Ovary (tissue), 7 donors: ENCODE measurements at regions not wholly inside any gene's neighbourhood (a gene's known extent, or its start where the extent isn't known, plus 50 kb on each side); places are given as distances from the start of the nearest gene placed in this dataset.

Experiments used
- DNase-seq, 5 donors: peaks; one replicate each; pipeline ENCODE4 v3.0.0-alpha.2; 2019 to 2020
- H3K27ac ChIP-seq, 2 donors: fragments of 200-600 bp; one replicate each; pipeline versions ENCODE4 v1.5.1 to v1.8.0; 2019 to 2022
- H3K27me3 ChIP-seq: fragments of 200-600 bp; one replicate; pipeline ENCODE4 v1.8.0; 2022
- H3K36me3 ChIP-seq: fragments of 200-600 bp; sonication (generic); one replicate; pipeline ENCODE4 v1.5.1; 2019
- H3K4me1 ChIP-seq: one replicate; pipeline ENCODE4 v1.8.1; 2013; ENCODE audit warnings: mild to moderate bottlenecking, moderate library complexity; ENCODE audit not compliant: insufficient read depth
- H3K4me3 ChIP-seq: fragments of 200-600 bp; sonication (generic); one replicate; pipeline ENCODE4 v1.5.1; 2017
- H3K9me3 ChIP-seq, 2 donors: fragments of 200-600 bp in 1 of 2; sonication (generic) in 1 of 2; one replicate each; pipeline versions ENCODE4 v1.5.1 to v1.8.1; 2013 to 2019; ENCODE audit warnings: mild to moderate bottlenecking in 1 of 2, moderate library complexity in 1 of 2
- CTCF ChIP-seq, 3 donors: fragments of 450-650 bp in 2 of 3; fragments of 200-600 bp in 1 of 3; IDR thresholded peaks; one replicate each; pipeline versions ENCODE4 v1.5.1 to v1.8.0; 2016 to 2022; ENCODE audit warnings: antibody characterized with exemption in 3 of 3, mild to moderate bottlenecking in 1 of 3
- EP300 ChIP-seq: sonication (generic); formaldehyde crosslinking; IDR thresholded peaks from one replicate; pipeline ENCODE4 v1.6.1; 2017; ENCODE audit warnings: antibody characterized with exemption
- POLR2A ChIP-seq: fragments of 450-650 bp; IDR thresholded peaks from one replicate; pipeline ENCODE4 v1.6.1; 2017; ENCODE audit warnings: antibody characterized with exemption, mild to moderate bottlenecking, moderate library complexity
- WGBS, 3 donors: extraction: QIAGEN DNeasy Blood & Tissue Kit in 1 of 3; methylation state at CpG; one replicate each; pipeline versions ENCODE4 v1.1.5 to v1.1.7; 2013 to 2017; 5-methylcytosine and 5-hydroxymethylcytosine counted together
- intact Hi-C, 4 donors: fragments of 100-400 bp; cut with DNase I; formaldehyde crosslinking; loops; one replicate each; pipeline versions ENCODE4 v1.11.0 to v1.15.1; 2022 to 2023
- donor health status: DM: no; HTN: no; CAD: no; lungs with moderate emphysema.
- donor health status: DM: no; HTN: no; CAD: no.
- donor health status: Bipolar disorder and iron deficiency.
- donor health status: DM: no; HTN: no; CAD: no.
- donor health status: DM: yes; HTN: yes; CAD: no.

GRCh38 chr11:119519796-119520195 lies 96.8 kb upstream of the THY1 start:
- WGBS, 3 donors: 65 to 72% (median 69%) methylated on average over 5 of the region's 5 CpGs
- Histone ChIP-seq H3K4me3 (no peak overlapping the region), H3K36me3 (no peaks in the 10 kb centered on the region), H3K9me3 (no peaks in the 10 kb centered on the region), H3K4me1 (no peaks in the 10 kb centered on the region), H3K27me3 (no peaks in the 10 kb centered on the region), H3K27ac (no peak overlapping the region)
- no peak for DNase-seq
- intact Hi-C loops: no loop called here
- TF ChIP-seq POLR2A: no peak
- TF ChIP-seq EP300: no peak
- no peak for TF ChIP-seq CTCF (IDR thresholded peaks at IDR 0.05)

DNA sequence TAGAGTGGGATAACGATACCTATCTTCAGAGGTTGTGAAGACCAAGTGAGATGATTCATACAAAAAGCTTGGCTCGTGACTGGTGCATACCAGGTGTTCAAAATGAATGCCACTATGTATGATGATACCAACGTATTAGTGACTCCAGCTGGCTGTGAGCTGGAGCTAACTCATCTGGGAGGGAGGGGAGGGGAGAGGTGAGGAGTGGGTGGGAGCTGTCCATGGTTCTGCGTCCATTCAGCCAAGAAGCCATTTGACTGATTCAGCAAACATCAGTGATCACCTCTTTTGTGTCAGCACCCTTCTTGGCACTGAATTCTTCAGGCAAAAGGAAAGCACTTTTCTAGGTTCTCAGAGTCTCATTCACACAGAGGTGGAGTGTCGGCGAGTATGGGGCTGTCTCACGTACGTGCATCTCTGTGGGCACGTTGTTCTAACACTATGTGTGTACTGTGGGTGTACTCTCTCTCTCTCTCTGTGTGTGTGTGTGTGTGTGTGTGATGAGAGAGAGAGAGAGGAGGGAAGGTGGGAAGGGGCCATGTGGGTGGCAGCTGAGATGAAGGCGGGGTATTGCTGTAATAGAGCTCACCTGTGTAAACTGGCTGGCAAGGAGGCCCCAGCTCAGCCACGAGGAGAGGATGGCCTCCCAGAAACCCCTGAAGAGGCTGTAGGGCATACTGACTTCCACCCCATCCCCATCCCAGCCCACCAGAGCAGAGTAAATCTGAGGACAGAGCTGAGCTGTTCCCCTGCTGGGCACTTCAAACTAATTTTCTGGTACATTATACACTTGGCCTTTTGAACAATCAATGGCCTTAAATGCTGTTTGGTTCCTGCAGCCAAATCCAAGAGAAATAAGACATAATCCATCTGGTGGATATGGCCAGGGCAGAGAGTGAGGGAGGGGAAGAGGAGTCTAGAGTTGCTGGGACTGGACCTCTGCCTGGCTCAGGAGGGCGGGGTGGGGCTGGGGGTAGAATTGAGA lies 96.1 kb upstream of the THY1 start:
- H3K4me1 ChIP-seq: no peaks in the 10 kb centered on the region

GRCh38 chr11:119515771-119516400 lies 92.9 kb upstream of the THY1 start:
- no peak for DNase-seq
- Histone ChIP-seq H3K9me3 (no peaks in the 10 kb centered on the region), H3K4me3 (no peak overlapping the region), H3K27ac (no peak overlapping the region), H3K36me3 (no peaks in the 10 kb centered on the region), H3K27me3 (no peaks in the 10 kb centered on the region), H3K4me1 (no peaks in the 10 kb centered on the region)
- intact Hi-C loops: no loop called here
- 49 to 59% (median 55%) methylated on average over 12 of the region's 12 CpGs for WGBS, 3 donors
- TF ChIP-seq CTCF (IDR thresholded peaks at IDR 0.05) (no peak), POLR2A (no peak), EP300 (no peak)

More for the DNA sequence above, 96.1 kb upstream of the THY1 start:
- WGBS, 3 donors: 44 to 59% (median 49%) methylated on average over 12 of the region's 12 CpGs
- Histone ChIP-seq H3K27me3 (no peaks in the 10 kb centered on the region), H3K9me3 (no peaks in the 10 kb centered on the region), H3K27ac (no peak overlapping the region), H3K4me3 (no peak overlapping the region), H3K36me3 (no peaks in the 10 kb centered on the region)
- DNase-seq: peak in 1 of 5 donors; percentile 25
- TF ChIP-seq CTCF (IDR thresholded peaks at IDR 0.05): no peak
- no peak for TF ChIP-seq EP300
- TF ChIP-seq POLR2A: no peak
- intact Hi-C loops: no loop called here

- Histone ChIP-seq H3K27me3 (no peaks in the 10 kb centered on the region), H3K4me1 (no peaks in the 10 kb centered on the region), H3K9me3 (no peaks in the 10 kb centered on the region), H3K36me3 (no peaks in the 10 kb centered on the region), H3K4me3 (no peak overlapping the region), H3K27ac (no peak overlapping the region)
- DNase-seq: no peak
- TF ChIP-seq CTCF (IDR thresholded peaks at IDR 0.05) (no peak), POLR2A (no peak), EP300 (no peak)
- intact Hi-C loops: no loop called here
- 71 to 73% (median 73%) methylated on average over 5 of the region's 5 CpGs for WGBS, 3 donors
Observed at GRCh38 chr11:119513806-119514170, 90.8 kb upstream of the THY1 start.
